PC-9 (cell line): ENCODE measurements at regions not wholly inside any gene's neighbourhood (a gene's known extent, or its start where the extent isn't known, plus 50 kb on each side); places are given as distances from the start of the nearest gene placed in this dataset.

Experiments used
- CTCF ChIP-seq: fragments of 200-600 bp; sonication (generic); conservative IDR thresholded peaks from 2 replicates; pipeline ENCODE4 v1.6.1; 2017; ENCODE audit warnings: mixed run types, antibody characterized with exemption, mild to moderate bottlenecking, moderate library complexity
- EZH2 ChIP-seq: fragments of 200-600 bp; sonication (generic); IDR thresholded peaks from 2 replicates; pipeline ENCODE4 v1.8.0; 2017; ENCODE audit warnings: antibody characterized with exemption, low read depth

- no peak for TF ChIP-seq CTCF
- TF ChIP-seq EZH2, result no peak
These were observed 329.7 kb downstream of the CYRIA start for GRCh38 chr2:16335947-16336346.
